ENCODE measurements at regions not wholly inside any gene's neighbourhood (a gene's known extent, or its start where the extent isn't known, plus 50 kb on each side); places are given as distances from the start of the nearest gene placed in this dataset.

- H3K4me3 ChIP-seq: no peak overlapping the region
- TF ChIP-seq POLR2A (IDR thresholded peaks at IDR 0.05) (no peak), EP300 (IDR thresholded peaks at IDR 0.05; ENCODE audit: low read depth) (no peak), CTCF (IDR thresholded peaks at IDR 0.05) (no peak), POLR2AphosphoS5 (IDR thresholded peaks at IDR 0.05) (no peak)
- WGBS, 2 donors (ENCODE audit: low coverage in 1 of 2): 72 to 84% methylated on average over 4 to 7 of the region's 7 CpGs
- H3K27me3 ChIP-seq: no peaks in the 10 kb centered on the region
- intact Hi-C loops (cut with DNase I; ENCODE audit: low total_unique reads) (no loop called here), in situ Hi-C loops (cut with MboI; ENCODE audit: low pct_ligation_motif_present in 1 of 4, low pct_unique_long_range_greater_than_20kb in 1 of 4, low sequenced_read_pairs in 3 of 4) (no loop called here)
- DNase-seq: no peak
- H3K4me1 ChIP-seq: peaks cover 4 to 40% (median 28%) of the 10 kb centered on the region in 4 donors
- H3K36me3 ChIP-seq: no peaks in the 10 kb centered on the region
- H3K27ac ChIP-seq: no peak overlapping the region
- H3K9me3 ChIP-seq: no peaks in the 10 kb centered on the region
Observed at GRCh38 chr1:229128066-229128608, 142.8 kb upstream of the RAB4A start.

GRCh38 chr1:229129301-229130027, 141.4 kb upstream of the RAB4A start:
- intact Hi-C loops (cut with DNase I; ENCODE audit: low total_unique reads): no loop called here
- Histone ChIP-seq H3K9me3 (no peaks in the 10 kb centered on the region), H3K4me1 (peaks cover 4 to 40% (median 28%) of the 10 kb centered on the region in 4 donors), H3K4me3 (no peak overlapping the region), H3K27me3 (no peaks in the 10 kb centered on the region), H3K36me3 (no peaks in the 10 kb centered on the region), H3K27ac (peak overlapping the region; percentile 61 to 76 (median 66))
- peak; percentile 23 for DNase-seq
- in situ Hi-C loops (cut with MboI; ENCODE audit: low pct_ligation_motif_present in 1 of 4, low pct_unique_long_range_greater_than_20kb in 1 of 4, low sequenced_read_pairs in 3 of 4): no loop called here
- 63% methylated on average over 17 of the region's 17 CpGs; no CpG with 5 or more reads in 1 of the 2 donors for WGBS, 2 donors (ENCODE audit: low coverage in 1 of 2)
- TF ChIP-seq CTCF (IDR thresholded peaks at IDR 0.05) (no peak), POLR2A (IDR thresholded peaks at IDR 0.05) (no peak), POLR2AphosphoS5 (IDR thresholded peaks at IDR 0.05) (no peak), EP300 (IDR thresholded peaks at IDR 0.05; ENCODE audit: low read depth) (no peak)

GRCh38 chr1:229130028-229130668, 140.8 kb upstream of the RAB4A start:
- peak; percentile 83 for DNase-seq
- H3K27me3 ChIP-seq: no peaks in the 10 kb centered on the region
- intact Hi-C loops (cut with DNase I; ENCODE audit: low total_unique reads) (no loop called here), in situ Hi-C loops (cut with MboI; ENCODE audit: low pct_ligation_motif_present in 1 of 4, low pct_unique_long_range_greater_than_20kb in 1 of 4, low sequenced_read_pairs in 3 of 4) (no loop called here)
- H3K4me3 ChIP-seq: no peak overlapping the region
- no peaks in the 10 kb centered on the region for H3K36me3 ChIP-seq
- H3K27ac ChIP-seq: peak overlapping the region; percentile 61 to 76 (median 66)
- WGBS, 2 donors (ENCODE audit: low coverage in 1 of 2): 41 to 47% methylated on average over 3 to 9 of the region's 9 CpGs
- no peaks in the 10 kb centered on the region for H3K9me3 ChIP-seq
- peaks cover 4 to 40% (median 28%) of the 10 kb centered on the region in 4 donors for H3K4me1 ChIP-seq
- peak; percentile 52 for TF ChIP-seq POLR2A (IDR thresholded peaks at IDR 0.05)
- no peak for TF ChIP-seq CTCF (IDR thresholded peaks at IDR 0.05)
- TF ChIP-seq POLR2AphosphoS5 (IDR thresholded peaks at IDR 0.05): peak in 2 of 3 donors; percentile 60 to 75
- peak; percentile 68 for TF ChIP-seq EP300 (IDR thresholded peaks at IDR 0.05; ENCODE audit: low read depth)
